NCI-H2171 (cell line): ENCODE measurements at regions not wholly inside any gene's neighbourhood (a gene's known extent, or its start where the extent isn't known, plus 50 kb on each side); places are given as distances from the start of the nearest gene placed in this dataset.

ENCODE experiments used
- DNase-seq: peaks from one replicate; lab custom pipeline; 2025; lab: John Stamatoyannopoulos, UW

GRCh38 chr17:77321649-77322513 lies 181.1 kb downstream of the SEC14L1 start:
- no peak for DNase-seq

- no peak for DNase-seq
These were observed 182.0 kb downstream of the SEC14L1 start for GRCh38 chr17:77322514-77323412.

DNA sequence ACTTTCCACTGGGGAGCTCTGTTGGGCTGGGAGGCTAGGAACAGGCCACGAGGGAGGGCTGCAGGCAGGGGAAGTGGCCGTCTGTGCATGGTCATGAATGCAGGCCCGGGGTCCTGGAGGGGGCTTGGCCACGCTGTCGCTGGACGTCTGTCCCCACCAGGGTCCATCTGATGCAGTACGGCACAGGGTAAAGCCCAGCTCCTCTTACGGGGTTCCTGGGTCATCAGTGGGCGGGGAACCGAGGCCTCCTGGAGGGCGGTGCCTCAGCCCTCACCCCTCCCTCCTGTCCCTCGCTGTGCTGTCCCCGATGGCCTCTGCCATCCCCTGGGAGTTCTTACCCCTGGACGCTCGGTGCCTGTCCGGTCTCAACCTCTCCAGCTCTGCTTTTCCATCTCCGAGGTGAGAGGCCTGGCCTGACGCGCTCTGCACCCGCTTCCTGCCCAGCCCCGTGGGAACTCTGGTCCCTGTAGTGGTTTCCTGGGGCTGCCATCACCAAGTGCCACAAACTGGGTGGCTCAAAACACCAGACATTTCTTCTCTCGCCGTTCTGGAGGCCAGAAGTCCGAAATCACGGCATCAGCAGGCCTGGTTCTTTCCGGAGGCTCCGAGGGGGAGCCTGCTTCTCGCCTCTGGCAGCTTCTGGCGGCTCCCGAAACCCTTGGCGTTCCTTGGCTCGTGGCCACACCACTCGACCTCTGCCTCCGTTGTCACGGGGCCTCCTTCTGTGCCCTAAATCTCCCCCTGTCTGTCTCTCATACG lies 182.8 kb downstream of the SEC14L1 start:
- no peak for DNase-seq

GRCh38 chr17:77324227-77324626 lies 183.5 kb downstream of the SEC14L1 start:
- no peak for DNase-seq

- no peak for DNase-seq
These were observed 184.9 kb downstream of the SEC14L1 start for GRCh38 chr17:77325577-77326075.

- no peak for DNase-seq
These were observed 185.4 kb downstream of the SEC14L1 start for GRCh38 chr17:77326076-77326591.

- no peak for DNase-seq
These were observed 185.9 kb downstream of the SEC14L1 start for GRCh38 chr17:77326636-77327035.

GRCh38 chr17:77327181-77327565 lies 186.4 kb downstream of the SEC14L1 start:
- no peak for DNase-seq

GRCh38 chr17:77327566-77328464 lies 187.0 kb downstream of the SEC14L1 start:
- no peak for DNase-seq

DNA sequence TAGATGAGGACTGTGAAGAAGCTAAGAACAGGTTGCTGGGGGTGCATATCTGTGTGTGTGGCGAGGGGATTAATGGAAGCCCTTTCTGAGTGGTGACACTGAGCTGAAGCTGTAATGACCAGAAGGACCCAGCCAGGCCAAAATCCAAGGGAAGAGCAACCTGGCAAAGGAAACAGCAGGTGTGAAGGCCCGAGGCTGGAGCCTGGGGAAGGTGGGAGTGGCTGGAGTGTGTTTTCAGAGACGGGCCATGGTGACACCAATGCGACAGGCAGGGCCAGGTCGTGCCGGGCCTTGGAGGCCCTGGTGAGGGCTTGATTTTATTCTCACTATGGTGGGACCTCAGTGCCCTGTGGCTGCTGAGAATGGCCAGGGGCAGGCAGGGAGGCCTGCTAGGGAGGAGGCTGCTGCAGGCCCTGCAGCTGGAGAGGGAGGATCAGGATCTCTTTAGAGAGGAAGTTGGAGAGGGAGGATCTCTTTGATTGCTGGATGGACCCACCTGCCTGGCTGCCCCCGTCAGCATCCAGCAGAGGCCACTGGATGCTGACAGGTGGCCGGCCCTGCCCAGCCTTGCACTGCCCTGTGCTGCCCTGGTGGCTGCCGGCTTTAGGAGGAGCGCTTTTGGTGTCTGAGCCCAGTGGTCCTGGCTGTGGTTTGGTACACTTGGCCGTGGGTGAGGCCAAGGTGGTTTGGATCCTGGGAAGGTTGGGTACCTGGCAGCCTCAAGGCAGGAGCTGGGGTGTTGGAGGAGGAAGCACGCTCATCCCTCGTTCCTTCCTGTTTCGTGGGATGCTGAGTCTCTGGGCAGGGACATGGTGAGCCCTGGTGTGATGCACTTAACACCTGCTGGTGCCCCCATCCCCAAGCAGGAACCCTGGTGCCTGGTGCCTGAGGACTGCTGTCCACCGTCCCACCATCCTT lies 188.3 kb downstream of the SEC14L1 start:
- no peak for DNase-seq

GRCh38 chr17:77329741-77330531 lies 189.2 kb downstream of the SEC14L1 start:
- DNase-seq = no peak

DNA sequence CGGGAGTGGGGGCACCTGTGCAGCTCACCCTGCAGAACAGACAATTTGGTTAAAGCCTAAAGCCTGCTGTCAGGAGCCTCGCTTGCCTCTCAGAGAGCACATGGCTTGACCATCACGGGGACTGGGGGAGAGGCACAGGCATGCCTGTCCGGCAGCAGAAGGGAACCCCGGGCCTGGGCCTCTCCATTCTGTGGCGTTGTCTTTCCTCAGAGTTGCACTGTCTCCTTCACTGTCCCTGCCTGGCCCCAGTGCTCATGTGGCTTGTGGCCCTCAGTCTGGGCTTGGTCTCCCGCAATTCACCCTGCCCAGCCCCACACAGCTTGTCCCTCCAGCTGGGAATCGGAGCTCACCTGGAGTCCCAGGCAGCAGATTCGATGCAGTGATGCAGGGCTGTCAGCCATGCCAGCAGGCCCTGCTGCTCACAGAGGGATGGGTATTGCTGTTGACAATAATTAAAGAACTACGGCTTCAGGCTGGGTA lies 189.9 kb downstream of the SEC14L1 start:
- no peak for DNase-seq

GRCh38 chr17:77331301-77331864 lies 190.6 kb downstream of the SEC14L1 start:
- DNase-seq = peak; percentile 82

- no peak for DNase-seq
These were observed 191.5 kb downstream of the SEC14L1 start for GRCh38 chr17:77332034-77332971.

DNA sequence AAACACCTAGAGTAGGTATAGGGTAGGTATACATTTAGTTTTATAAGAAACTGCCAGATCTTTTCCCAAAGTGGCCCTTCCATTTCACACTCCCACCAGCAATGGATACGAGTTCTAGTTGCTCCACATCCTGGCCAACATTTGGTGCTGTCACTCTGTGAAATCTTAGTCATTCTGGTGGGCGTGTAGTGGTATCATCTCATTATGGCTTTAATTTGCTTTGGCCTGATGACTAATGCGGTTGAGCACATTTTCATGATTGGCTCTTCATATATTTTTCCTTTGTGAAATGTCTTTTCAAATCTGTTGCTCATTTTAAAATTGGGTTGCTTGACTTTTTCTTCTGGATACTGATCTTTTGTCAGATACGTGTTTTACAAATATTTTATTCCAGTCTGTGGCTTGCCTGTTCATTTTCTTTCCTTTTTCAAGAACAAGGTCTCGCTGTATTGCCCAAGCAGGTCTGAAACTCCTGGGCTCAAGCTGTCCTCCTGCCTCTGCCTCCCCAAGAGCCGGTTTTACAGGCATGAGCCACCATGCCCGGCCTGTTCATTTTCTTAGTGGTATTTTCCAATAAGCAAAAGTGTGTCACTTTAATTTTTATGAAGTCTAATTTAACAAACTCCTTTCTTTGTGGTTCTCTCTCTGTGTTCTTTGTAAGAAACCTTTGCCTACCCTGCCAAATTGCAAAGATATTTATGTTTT lies 192.4 kb downstream of the SEC14L1 start:
- no peak for DNase-seq

DNA sequence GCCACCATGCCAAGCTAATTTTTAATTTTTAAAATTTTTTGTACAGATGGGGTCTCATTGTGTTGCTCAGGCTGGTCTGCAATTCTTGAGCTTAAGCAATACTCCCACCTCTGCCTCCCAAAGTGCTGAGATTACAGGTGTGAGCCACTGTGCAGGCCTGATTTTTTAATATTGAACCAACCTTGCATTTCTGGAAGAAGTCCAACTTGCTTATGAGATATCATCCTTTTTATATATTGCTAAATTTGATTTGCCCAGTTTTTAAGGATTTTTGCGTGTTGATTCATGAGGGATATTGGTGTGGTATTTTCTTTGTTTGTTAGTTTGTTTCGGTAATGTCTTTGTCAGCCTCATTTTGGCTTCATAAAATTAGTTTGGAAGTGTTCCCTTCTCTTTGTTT lies 196.4 kb downstream of the SEC14L1 start:
- DNase-seq = no peak
